HepG2 (cell line): ENCODE measurements at regions not wholly inside any gene's neighbourhood (a gene's known extent, or its start where the extent isn't known, plus 50 kb on each side); places are given as distances from the start of the nearest gene placed in this dataset.
"Not testable (repeated sequence)": the region's sequence is repeated elsewhere in the genome, so short reads cannot be mapped to it uniquely, and the experiment has no call there.

Experiments
- CENPX ChIP-seq: sonication (generic); formaldehyde crosslinking; IDR thresholded peaks from 2 replicates; pipeline ENCODE4 v1.9.0; 2021; ENCODE audit warnings: mild to moderate bottlenecking, missing genetic modification reagents, moderate library complexity
- ETV5 ChIP-seq: IDR thresholded peaks from 2 replicates; pipeline ENCODE4 v1.6.1; 2018; ENCODE audit warnings: missing biosample characterization, missing genetic modification reagents, inconsistent platforms, borderline replicate concordance
- JUNB ChIP-seq: sonication (generic); formaldehyde crosslinking; IDR thresholded peaks from 2 replicates; pipeline ENCODE4 v1.8.0; 2022; ENCODE audit warnings: missing genetic modification reagents, mild to moderate bottlenecking, borderline replicate concordance
- SUZ12 ChIP-seq: fragments of 150-350 bp; IDR thresholded peaks from 2 replicates; pipeline ENCODE4 v1.6.1; 2014; ENCODE audit warnings: low read depth, low read length
- TARDBP ChIP-seq: sonication (generic); formaldehyde crosslinking; IDR thresholded peaks from 2 replicates; pipeline ENCODE4 v1.8.0; 2022; ENCODE audit warnings: mild to moderate bottlenecking, missing genetic modification reagents
- TCF12 ChIP-seq, 2 experiments: fragments of 450-650 bp in 1 of 2; sonication (generic) in 1 of 2; formaldehyde crosslinking in 1 of 2; IDR thresholded peaks; 2 replicates each; pipeline versions ENCODE4 v1.6.1 to v1.8.0; 2017 to 2022; ENCODE audit warnings: antibody characterized with exemption in 1 of 2, mild to moderate bottlenecking in 1 of 2, missing genetic modification reagents in 1 of 2, moderate library complexity in 1 of 2
- TEAD2 ChIP-seq: sonication (generic); formaldehyde crosslinking; IDR thresholded peaks from 2 replicates; pipeline ENCODE4 v1.9.0; 2021; ENCODE audit warnings: missing genetic modification reagents
- TF ChIP-seq, protein P1 (sequence below): IDR thresholded peaks from 2 replicates; pipeline ENCODE4 v1.6.1; 2012; ENCODE audit warnings: inconsistent platforms
- TF ChIP-seq, protein P2 (sequence below): sonication (generic); formaldehyde crosslinking; IDR thresholded peaks from 2 replicates; pipeline ENCODE4 v1.5.0; 2020; ENCODE audit warnings: mild to moderate bottlenecking, missing genetic modification reagents, moderate library complexity
- TF ChIP-seq, protein P3 (sequence below): IDR thresholded peaks from 2 replicates; pipeline ENCODE4 v1.6.1; 2012; ENCODE audit warnings: low read length, improper control_type of control experiment
- TF ChIP-seq, protein P4 (sequence below): IDR thresholded peaks from 2 replicates; pipeline ENCODE4 v1.4.0; 2020; ENCODE audit warnings: mild to moderate bottlenecking, missing genetic modification reagents
- TF ChIP-seq, protein P5 (sequence below), 2 experiments: sonication (generic) in 1 of 2; formaldehyde crosslinking in 1 of 2; IDR thresholded peaks; 2 replicates each; pipeline versions ENCODE4 v1.5.1 to v1.6.1; 2011 to 2020; ENCODE audit warnings: borderline replicate concordance in 1 of 2, low read depth in 1 of 2, low read length in 1 of 2, mild to moderate bottlenecking in 1 of 2, missing genetic modification reagents in 1 of 2, moderate library complexity in 1 of 2
- TF ChIP-seq, protein P6 (sequence below): sonication (generic); formaldehyde crosslinking; IDR thresholded peaks from 2 replicates; pipeline ENCODE4 v1.4.0; 2020; ENCODE audit warnings: mild to moderate bottlenecking, missing genetic modification reagents

DNA sequence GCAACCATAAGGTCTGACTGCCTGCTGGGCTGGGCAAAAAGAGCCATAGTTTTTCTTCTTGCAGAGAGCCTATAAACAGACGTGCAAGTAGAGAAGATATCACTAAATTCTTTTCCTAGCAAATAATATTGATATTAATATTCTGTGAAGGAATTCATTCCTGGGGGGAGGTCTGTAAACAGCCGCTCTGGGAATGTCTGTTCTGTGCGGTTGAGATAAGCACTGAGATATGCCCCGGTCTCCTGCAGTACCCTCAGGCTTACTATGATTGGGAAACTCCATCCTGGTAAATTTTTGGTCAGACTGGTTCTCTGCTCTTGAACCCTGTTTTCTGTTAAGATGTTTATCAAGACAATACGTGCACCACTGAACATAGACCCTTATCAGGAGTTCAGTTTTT lies 167.1 kb upstream of the MEF2C start:
- not testable (repeated sequence) for TF ChIP-seq ETV5 (CRISPR knock-in tag); JUNB (CRISPR knock-in tag); TEAD2 (CRISPR knock-in tag); TARDBP (CRISPR knock-in tag); CENPX (CRISPR knock-in tag); SUZ12; TCF12 (IDR thresholded peaks at IDR 0.05); TCF12 (CRISPR knock-in tag; IDR thresholded peaks at IDR 0.05)
- TF ChIP-seq, protein P1, sequence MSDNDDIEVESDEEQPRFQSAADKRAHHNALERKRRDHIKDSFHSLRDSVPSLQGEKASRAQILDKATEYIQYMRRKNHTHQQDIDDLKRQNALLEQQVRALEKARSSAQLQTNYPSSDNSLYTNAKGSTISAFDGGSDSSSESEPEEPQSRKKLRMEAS, result not testable (repeated sequence)
- TF ChIP-seq, protein P2, sequence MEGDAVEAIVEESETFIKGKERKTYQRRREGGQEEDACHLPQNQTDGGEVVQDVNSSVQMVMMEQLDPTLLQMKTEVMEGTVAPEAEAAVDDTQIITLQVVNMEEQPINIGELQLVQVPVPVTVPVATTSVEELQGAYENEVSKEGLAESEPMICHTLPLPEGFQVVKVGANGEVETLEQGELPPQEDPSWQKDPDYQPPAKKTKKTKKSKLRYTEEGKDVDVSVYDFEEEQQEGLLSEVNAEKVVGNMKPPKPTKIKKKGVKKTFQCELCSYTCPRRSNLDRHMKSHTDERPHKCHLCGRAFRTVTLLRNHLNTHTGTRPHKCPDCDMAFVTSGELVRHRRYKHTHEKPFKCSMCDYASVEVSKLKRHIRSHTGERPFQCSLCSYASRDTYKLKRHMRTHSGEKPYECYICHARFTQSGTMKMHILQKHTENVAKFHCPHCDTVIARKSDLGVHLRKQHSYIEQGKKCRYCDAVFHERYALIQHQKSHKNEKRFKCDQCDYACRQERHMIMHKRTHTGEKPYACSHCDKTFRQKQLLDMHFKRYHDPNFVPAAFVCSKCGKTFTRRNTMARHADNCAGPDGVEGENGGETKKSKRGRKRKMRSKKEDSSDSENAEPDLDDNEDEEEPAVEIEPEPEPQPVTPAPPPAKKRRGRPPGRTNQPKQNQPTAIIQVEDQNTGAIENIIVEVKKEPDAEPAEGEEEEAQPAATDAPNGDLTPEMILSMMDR (CRISPR knock-in tag), result not testable (repeated sequence)
- TF ChIP-seq, protein P3, sequence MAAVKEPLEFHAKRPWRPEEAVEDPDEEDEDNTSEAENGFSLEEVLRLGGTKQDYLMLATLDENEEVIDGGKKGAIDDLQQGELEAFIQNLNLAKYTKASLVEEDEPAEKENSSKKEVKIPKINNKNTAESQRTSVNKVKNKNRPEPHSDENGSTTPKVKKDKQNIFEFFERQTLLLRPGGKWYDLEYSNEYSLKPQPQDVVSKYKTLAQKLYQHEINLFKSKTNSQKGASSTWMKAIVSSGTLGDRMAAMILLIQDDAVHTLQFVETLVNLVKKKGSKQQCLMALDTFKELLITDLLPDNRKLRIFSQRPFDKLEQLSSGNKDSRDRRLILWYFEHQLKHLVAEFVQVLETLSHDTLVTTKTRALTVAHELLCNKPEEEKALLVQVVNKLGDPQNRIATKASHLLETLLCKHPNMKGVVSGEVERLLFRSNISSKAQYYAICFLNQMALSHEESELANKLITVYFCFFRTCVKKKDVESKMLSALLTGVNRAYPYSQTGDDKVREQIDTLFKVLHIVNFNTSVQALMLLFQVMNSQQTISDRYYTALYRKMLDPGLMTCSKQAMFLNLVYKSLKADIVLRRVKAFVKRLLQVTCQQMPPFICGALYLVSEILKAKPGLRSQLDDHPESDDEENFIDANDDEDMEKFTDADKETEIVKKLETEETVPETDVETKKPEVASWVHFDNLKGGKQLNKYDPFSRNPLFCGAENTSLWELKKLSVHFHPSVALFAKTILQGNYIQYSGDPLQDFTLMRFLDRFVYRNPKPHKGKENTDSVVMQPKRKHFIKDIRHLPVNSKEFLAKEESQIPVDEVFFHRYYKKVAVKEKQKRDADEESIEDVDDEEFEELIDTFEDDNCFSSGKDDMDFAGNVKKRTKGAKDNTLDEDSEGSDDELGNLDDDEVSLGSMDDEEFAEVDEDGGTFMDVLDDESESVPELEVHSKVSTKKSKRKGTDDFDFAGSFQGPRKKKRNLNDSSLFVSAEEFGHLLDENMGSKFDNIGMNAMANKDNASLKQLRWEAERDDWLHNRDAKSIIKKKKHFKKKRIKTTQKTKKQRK, result not testable (repeated sequence)
- TF ChIP-seq, protein P4, sequence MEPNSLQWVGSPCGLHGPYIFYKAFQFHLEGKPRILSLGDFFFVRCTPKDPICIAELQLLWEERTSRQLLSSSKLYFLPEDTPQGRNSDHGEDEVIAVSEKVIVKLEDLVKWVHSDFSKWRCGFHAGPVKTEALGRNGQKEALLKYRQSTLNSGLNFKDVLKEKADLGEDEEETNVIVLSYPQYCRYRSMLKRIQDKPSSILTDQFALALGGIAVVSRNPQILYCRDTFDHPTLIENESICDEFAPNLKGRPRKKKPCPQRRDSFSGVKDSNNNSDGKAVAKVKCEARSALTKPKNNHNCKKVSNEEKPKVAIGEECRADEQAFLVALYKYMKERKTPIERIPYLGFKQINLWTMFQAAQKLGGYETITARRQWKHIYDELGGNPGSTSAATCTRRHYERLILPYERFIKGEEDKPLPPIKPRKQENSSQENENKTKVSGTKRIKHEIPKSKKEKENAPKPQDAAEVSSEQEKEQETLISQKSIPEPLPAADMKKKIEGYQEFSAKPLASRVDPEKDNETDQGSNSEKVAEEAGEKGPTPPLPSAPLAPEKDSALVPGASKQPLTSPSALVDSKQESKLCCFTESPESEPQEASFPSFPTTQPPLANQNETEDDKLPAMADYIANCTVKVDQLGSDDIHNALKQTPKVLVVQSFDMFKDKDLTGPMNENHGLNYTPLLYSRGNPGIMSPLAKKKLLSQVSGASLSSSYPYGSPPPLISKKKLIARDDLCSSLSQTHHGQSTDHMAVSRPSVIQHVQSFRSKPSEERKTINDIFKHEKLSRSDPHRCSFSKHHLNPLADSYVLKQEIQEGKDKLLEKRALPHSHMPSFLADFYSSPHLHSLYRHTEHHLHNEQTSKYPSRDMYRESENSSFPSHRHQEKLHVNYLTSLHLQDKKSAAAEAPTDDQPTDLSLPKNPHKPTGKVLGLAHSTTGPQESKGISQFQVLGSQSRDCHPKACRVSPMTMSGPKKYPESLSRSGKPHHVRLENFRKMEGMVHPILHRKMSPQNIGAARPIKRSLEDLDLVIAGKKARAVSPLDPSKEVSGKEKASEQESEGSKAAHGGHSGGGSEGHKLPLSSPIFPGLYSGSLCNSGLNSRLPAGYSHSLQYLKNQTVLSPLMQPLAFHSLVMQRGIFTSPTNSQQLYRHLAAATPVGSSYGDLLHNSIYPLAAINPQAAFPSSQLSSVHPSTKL (CRISPR knock-in tag), result not testable (repeated sequence)
- TF ChIP-seq, protein P5, sequence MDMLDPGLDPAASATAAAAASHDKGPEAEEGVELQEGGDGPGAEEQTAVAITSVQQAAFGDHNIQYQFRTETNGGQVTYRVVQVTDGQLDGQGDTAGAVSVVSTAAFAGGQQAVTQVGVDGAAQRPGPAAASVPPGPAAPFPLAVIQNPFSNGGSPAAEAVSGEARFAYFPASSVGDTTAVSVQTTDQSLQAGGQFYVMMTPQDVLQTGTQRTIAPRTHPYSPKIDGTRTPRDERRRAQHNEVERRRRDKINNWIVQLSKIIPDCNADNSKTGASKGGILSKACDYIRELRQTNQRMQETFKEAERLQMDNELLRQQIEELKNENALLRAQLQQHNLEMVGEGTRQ (IDR thresholded peaks at IDR 0.05; ENCODE audit: low read depth, low read length), result not testable (repeated sequence)
- TF ChIP-seq, protein P5 (CRISPR knock-in tag; IDR thresholded peaks at IDR 0.05; ENCODE audit: borderline replicate concordance), result not testable (repeated sequence)
- TF ChIP-seq, protein P6, sequence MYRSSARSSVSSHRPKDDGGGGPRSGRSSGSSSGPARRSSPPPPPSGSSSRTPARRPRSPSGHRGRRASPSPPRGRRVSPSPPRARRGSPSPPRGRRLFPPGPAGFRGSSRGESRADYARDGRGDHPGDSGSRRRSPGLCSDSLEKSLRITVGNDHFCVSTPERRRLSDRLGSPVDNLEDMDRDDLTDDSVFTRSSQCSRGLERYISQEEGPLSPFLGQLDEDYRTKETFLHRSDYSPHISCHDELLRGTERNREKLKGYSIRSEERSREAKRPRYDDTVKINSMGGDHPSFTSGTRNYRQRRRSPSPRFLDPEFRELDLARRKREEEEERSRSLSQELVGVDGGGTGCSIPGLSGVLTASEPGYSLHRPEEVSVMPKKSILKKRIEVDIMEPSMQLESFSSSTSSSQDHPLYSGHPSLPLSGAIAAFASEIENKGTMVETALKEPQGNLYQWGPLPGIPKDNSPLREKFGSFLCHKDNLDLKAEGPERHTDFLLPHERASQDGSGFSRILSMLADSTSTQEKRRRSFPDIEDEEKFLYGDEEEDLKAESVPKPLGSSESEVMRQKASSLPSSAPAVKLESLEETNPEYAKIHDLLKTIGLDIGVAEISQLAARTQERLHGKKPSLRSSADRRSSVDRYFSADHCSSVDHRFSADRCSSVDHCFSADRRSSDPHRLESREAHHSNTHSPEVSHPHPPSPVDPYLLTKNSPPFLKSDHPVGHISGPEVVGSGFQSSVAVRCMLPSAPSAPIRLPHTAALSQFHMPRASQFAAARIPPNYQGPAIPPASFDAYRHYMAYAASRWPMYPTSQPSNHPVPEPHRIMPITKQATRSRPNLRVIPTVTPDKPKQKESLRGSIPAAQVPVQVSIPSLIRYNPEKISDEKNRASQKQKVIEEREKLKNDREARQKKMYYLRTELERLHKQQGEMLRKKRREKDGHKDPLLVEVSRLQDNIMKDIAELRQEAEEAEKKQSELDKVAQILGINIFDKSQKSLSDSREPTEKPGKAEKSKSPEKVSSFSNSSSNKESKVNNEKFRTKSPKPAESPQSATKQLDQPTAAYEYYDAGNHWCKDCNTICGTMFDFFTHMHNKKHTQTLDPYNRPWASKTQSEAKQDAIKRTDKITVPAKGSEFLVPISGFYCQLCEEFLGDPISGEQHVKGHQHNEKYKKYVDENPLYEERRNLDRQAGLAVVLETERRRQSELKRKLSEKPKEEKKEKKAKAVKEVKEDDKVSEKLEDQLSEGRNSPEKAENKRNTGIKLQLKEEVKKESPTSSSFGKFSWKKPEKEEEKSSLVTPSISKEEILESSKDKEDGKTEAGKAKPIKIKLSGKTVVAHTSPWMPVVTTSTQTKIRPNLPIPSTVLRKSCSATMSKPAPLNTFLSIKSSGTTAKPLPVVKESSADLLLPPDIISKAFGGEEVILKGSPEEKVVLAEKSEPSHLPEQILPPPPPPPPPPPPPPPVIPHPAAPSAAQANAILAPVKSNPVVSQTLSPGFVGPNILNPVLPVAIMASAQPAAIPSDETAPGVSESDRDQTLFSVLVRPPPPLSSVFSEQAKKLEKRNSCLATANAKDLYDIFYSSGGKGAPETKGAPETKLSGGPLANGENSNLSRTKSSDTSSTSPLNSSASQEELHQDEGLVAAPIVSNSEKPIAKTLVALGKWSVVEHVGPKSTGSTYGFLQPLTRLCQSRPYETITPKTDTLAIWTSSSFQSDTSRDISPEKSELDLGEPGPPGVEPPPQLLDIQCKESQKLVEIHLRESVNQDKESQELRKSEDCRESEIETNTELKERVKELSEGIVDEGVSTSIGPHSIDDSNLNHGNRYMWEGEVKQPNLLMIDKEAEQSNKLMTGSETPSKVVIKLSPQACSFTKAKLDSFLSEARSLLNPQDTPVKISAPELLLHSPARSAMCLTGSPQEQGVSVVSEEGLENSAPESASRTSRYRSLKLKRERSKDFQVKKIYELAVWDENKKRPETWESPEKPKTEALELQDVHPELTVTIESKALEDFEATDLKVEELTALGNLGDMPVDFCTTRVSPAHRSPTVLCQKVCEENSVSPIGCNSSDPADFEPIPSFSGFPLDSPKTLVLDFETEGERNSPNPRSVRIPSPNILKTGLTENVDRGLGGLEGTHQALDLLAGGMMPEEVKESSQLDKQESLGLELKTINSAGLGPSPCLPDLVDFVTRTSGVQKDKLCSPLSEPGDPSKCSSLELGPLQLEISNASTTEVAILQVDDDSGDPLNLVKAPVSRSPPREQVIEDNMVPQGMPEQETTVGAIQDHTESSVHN (CRISPR knock-in tag), result not testable (repeated sequence)
